HG03439 (cell line): ENCODE measurements at regions not wholly inside any gene's neighbourhood (a gene's known extent, or its start where the extent isn't known, plus 50 kb on each side); places are given as distances from the start of the nearest gene placed in this dataset.

Source experiments
- ATAC-seq: cut with Tn5 transposase; IDR thresholded peaks from one replicate; pipeline ENCODE4 v1.9.1; 2021; ENCODE audit warnings: mild to moderate bottlenecking, moderate library complexity; ENCODE audit not compliant: unreplicated experiment

GRCh38 chr2:42108852-42109251 lies 60.3 kb upstream of the EML4 start:
- no peak for ATAC-seq

- ATAC-seq: no peak
Measured at GRCh38 chr2:42109959-42110640, 59.1 kb upstream of the EML4 start.

GRCh38 chr2:42110641-42111322 lies 58.4 kb upstream of the EML4 start:
- no peak for ATAC-seq

- no peak for ATAC-seq
Measured at GRCh38 chr2:42112418-42112817, 56.7 kb upstream of the EML4 start.

GRCh38 chr2:42113452-42113851 lies 55.7 kb upstream of the EML4 start:
- no peak for ATAC-seq

- no peak for ATAC-seq
Measured at GRCh38 chr2:42114091-42114490, 55.1 kb upstream of the EML4 start.

- no peak for ATAC-seq
Measured at GRCh38 chr2:42115588-42115987, 53.6 kb upstream of the EML4 start.

GRCh38 chr2:42116195-42117181 lies 52.7 kb upstream of the EML4 start:
- no peak for ATAC-seq

GRCh38 chr2:42117182-42117579 lies 52.0 kb upstream of the EML4 start:
- no peak for ATAC-seq

- peak; percentile 80 for ATAC-seq
Measured at GRCh38 chr2:42117923-42118753, 51.0 kb upstream of the EML4 start.

- no peak for ATAC-seq
Measured at GRCh38 chr2:42118754-42119569, 50.2 kb upstream of the EML4 start.
